ENCODE measurements at regions not wholly inside any gene's neighbourhood (a gene's known extent, or its start where the extent isn't known, plus 50 kb on each side); places are given as distances from the start of the nearest gene placed in this dataset.

DNA sequence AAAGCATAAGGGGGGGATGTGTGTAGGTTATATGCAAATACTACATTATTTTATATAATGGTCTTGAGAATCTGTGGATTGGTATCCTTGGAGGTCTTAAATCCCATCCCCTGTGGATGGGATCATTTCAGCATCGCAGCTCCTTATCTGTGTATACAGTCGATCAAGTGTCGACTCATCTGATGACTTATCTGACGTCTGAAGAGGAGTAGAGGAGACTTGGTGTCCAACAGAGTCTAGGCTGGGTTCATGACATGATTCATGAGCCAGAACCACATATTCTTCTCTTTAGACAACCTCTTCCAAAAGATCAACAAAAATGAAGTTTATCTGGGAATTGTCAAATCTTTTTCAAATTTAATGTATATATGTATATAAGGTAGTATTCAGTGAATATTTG is 220.7 kb downstream of the NR2F2 start:
- DNase-seq (ENCODE audit: low read depth, low spot score): no peak
- in situ Hi-C loops (cut with HindIII; ENCODE audit: low pct_unique_long_range_greater_than_20kb, low sequenced_read_pairs): no loop called here

- in situ Hi-C loops (cut with HindIII; ENCODE audit: low pct_unique_long_range_greater_than_20kb, low sequenced_read_pairs): no loop called here
These were observed 221.2 kb downstream of the NR2F2 start for GRCh38 chr15:96551722-96552121.

GRCh38 chr15:96553006-96553405 is 222.5 kb downstream of the NR2F2 start:
- no peak for DNase-seq (ENCODE audit: low read depth, low spot score)
- in situ Hi-C loops (cut with HindIII; ENCODE audit: low pct_unique_long_range_greater_than_20kb, low sequenced_read_pairs): no loop called here

More at GRCh38 chr15:96551722-96552121, 221.2 kb downstream of the NR2F2 start:
- no peak for DNase-seq (ENCODE audit: low read depth, low spot score)

DNA sequence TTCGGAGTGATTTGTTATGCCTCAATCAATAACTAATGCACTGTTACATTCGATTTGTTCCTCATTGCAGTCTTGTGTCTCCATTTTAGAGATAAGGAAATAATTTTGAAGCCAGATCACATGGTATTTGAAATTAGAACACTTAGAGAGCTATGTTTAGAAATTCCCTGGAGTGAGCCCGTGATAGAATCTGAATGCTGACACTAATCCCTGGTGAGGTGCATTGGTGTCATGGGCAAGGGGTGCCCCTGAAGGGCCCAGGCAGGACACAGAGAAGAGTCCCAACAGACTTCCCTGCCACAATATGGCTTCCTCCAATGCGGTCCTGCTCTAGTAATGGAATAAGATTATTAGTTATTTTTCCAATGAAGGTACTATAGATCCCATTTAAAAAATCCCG is 223.0 kb downstream of the NR2F2 start:
- in situ Hi-C loops (cut with HindIII; ENCODE audit: low pct_unique_long_range_greater_than_20kb, low sequenced_read_pairs): no loop called here
- no peak for DNase-seq (ENCODE audit: low read depth, low spot score)

- no peak for DNase-seq (ENCODE audit: low read depth, low spot score)
- in situ Hi-C loops (cut with HindIII; ENCODE audit: low pct_unique_long_range_greater_than_20kb, low sequenced_read_pairs): no loop called here
These were observed 223.4 kb downstream of the NR2F2 start for GRCh38 chr15:96553931-96554330.

- DNase-seq (ENCODE audit: low read depth, low spot score): no peak
- in situ Hi-C loops (cut with HindIII; ENCODE audit: low pct_unique_long_range_greater_than_20kb, low sequenced_read_pairs): no loop called here
These were observed 224.0 kb downstream of the NR2F2 start for GRCh38 chr15:96554541-96554940.

DNA sequence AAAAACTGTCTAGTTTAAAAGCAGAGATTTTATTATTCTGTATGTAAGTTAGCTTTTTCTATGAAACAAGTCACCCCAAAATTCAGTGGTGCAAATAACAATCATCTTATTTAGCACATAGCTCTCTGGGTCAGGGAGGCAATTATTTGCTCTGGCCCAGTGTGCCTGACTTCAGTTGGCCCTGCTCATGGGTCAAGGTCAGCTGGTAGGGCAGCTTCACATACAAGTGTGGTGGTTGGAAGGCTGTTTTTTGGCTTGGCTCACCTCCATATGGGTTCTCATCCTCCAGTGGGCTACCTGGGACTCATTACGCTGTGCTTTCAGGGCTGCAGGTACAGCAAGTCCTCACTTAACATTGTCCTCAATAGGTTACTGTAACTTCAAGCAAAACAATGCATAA is 228.6 kb downstream of the NR2F2 start:
- in situ Hi-C loops (cut with HindIII; ENCODE audit: low pct_unique_long_range_greater_than_20kb, low sequenced_read_pairs): no loop called here
- no peak for DNase-seq (ENCODE audit: low read depth, low spot score)

DNA sequence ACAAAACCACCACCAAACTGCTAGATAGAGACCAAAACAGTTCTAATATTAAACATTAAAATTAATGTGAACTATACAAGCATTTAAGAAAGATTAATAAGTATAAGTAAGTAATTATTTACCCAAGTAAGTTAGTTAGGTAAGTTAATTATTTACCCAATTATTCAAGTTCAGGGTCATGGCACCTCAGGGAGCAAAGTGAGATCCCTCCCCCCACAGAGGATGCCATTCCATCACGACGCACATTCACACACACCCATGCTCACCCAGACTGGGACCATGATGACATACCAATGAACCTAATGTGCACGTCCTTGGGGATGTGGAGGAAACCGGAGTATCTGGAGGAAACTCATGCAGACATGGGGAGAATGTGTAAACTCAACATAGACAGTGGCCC is 229.1 kb downstream of the NR2F2 start:
- in situ Hi-C loops (cut with HindIII; ENCODE audit: low pct_unique_long_range_greater_than_20kb, low sequenced_read_pairs): no loop called here

DNA sequence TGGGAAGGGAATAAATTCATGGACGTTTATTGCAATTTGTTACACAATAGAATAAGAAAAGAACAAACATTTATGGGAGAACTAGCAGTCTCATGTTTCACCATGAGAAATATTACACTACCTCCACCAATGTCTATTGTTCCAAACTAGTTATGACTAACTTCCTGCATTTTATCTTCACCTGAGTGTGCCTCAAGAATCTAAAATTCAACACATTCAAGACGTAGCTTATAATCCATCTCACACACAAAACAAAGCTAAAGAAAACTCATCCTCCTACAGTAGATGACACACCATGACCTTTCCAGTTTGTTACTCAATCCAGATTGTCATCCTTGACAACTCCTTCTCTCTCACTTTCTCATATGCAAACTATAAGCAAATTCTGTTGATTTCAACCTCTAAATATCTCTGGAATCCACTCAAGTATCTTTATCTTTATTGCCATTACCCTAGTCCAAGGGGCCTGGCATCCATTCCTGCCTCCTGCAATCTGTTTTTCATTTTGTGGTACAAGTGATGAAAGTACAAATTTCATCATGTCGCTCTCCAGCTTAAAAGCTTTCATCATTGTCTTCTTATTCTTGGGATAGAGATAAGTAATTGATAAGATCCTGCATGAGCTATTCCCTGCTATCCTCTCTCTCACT is 229.9 kb downstream of the NR2F2 start:
- in situ Hi-C loops (cut with HindIII; ENCODE audit: low pct_unique_long_range_greater_than_20kb, low sequenced_read_pairs): no loop called here
- no peak for DNase-seq (ENCODE audit: low read depth, low spot score)

More for the DNA sequence above, 229.1 kb downstream of the NR2F2 start:
- no peak for DNase-seq (ENCODE audit: low read depth, low spot score)

DNA sequence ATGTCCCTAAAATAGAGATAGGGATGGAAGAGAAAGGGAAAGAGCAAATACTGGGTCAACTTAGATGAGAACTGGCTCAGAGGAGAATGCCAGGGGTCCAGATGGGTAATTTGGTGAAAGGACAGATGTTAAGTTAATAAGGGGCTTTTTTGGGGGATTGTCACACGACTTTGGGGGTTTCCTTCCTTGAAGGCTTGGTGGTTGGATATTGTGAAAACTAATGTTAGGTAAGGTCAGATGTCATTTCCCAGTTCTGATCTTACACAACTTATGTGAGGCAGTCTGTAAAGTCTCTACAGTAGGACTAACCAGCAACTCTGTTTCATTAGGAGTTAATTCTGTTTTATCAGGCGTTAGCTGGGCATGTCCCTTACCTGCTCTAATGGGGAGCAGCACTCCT is 231.1 kb downstream of the NR2F2 start:
- DNase-seq (ENCODE audit: low read depth, low spot score): no peak
- in situ Hi-C loops (cut with HindIII; ENCODE audit: low pct_unique_long_range_greater_than_20kb, low sequenced_read_pairs): no loop called here

- in situ Hi-C loops (cut with HindIII; ENCODE audit: low pct_unique_long_range_greater_than_20kb, low sequenced_read_pairs): no loop called here
- no peak for DNase-seq (ENCODE audit: low read depth, low spot score)
These were observed 234.0 kb downstream of the NR2F2 start for GRCh38 chr15:96564546-96564945.

DNA sequence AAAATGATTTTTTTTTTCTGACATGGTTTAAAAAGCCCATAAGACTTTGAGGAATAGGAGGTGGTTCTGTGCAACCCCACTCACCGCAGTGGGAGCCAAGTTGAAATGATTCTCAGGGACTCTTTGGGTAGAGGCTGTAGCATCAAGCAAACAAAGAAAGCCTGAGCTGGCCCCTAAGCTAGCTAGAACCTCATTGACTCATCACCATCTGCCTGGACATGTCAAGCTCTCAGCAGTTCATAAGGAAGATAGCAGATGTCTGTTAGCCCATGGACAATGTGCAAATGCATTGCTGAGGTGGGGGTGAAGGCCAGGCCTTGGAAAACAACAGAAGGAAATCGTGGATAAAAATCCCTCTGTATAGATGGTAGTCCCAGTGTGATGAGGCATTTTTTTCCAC is 234.8 kb downstream of the NR2F2 start:
- in situ Hi-C loops (cut with HindIII; ENCODE audit: low pct_unique_long_range_greater_than_20kb, low sequenced_read_pairs): no loop called here
- DNase-seq (ENCODE audit: low read depth, low spot score): no peak

DNA sequence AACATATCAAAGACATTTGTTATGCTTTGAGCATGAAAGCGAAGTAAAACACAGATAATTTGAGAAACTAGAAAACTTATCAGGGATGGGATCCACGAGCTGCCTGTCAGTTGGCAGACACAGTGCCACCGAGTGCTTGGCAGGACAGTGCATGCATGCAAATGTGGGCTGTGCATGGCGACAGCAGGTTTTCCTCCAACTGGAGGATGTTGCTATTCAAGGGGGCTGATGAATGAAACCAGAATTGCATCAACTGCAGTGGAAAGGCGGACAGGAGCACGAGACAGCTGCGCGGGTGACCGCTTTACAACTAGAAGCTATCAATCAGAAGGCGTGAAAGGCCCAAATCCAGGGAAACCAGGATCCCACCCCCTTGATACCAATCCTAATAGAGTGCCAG is 244.3 kb downstream of the NR2F2 start:
- DNase-seq (ENCODE audit: low read depth, low spot score): no peak
- in situ Hi-C loops (cut with HindIII; ENCODE audit: low pct_unique_long_range_greater_than_20kb, low sequenced_read_pairs): no loop called here

DNA sequence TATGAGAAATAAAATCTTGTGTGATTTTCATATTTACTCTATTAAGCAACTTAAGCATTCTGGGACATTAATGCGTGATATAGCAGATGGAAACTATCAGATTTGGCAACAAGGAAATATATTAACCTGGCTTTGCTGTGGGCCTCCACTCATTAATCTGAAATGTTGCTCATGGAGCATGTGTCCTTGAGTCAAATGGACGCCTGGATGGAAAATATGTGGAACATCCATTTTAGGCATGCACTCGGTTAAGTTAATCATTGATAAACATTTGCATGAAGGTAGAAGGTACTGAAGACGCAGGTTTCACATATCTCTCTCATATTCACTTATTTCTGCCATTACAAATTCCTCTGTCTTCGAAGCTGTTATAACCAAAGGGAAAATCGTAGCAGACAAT is 246.1 kb downstream of the NR2F2 start:
- in situ Hi-C loops (cut with HindIII; ENCODE audit: low pct_unique_long_range_greater_than_20kb, low sequenced_read_pairs): no loop called here
- no peak for DNase-seq (ENCODE audit: low read depth, low spot score)

DNA sequence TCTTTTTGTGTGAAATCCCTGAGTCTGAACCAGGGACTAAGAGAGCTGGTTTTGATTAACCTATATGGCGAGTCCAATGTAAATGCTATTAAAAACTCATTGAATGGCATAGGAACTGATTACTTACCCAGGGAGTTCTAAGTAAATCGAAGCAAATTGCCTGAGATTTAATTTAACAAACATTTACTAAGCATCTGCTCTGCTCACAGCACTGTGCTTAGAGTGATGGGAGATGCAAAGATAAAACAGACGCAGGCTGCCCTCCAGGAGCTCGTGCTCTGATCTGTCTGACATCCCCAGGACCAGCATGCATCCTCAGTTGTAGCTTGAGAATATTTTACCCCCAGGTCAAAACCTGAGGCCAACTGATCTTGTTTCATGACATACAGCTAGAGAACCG is 247.9 kb downstream of the NR2F2 start:
- in situ Hi-C loops (cut with HindIII; ENCODE audit: low pct_unique_long_range_greater_than_20kb, low sequenced_read_pairs): no loop called here
- DNase-seq (ENCODE audit: low read depth, low spot score): no peak

DNA sequence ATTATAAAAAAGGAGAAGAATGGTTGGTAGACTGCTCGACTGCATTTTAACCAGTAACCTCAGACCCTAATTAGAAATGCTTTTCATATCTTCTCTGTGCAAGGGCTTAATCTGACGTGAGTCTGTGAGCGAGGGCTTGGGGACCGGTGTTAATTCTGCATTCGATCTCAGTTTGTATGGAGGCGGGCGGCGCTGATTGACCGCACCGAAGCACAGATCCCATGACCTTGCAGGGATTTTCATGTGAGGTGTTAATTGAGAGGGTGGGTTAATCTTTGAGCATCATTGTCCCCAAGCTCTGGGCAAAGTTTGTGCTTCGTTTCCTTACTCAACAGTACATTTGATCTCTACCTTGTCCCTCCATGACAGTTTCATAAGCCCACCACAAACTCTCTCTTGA is 250.9 kb downstream of the NR2F2 start:
- in situ Hi-C loops (cut with HindIII; ENCODE audit: low pct_unique_long_range_greater_than_20kb, low sequenced_read_pairs): no loop called here

DNA sequence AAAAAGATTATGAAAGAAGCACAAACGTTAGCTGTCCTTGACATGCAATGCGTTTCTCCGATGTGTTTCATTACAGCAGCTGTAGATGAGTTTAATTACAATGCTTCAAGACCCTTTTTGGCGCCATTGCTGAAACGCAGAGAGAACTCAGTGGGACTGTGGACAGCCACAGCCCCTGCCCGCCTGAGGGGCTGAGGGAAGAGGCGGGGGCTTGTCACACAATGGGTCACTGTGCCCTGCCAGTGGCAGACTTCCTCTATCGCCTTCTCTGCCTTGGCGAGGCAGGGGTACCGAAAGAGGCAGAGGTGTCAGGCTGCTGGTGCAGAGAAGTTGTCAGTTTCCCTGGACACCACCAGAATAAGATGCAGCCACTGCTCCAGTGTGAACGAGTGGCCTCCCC is 252.0 kb downstream of the NR2F2 start:
- DNase-seq (ENCODE audit: low read depth, low spot score): no peak
- in situ Hi-C loops (cut with HindIII; ENCODE audit: low pct_unique_long_range_greater_than_20kb, low sequenced_read_pairs): no loop called here

More for the DNA sequence above, 250.9 kb downstream of the NR2F2 start:
- no peak for DNase-seq (ENCODE audit: low read depth, low spot score)

GRCh38 chr15:96583671-96584070 is 253.2 kb downstream of the NR2F2 start:
- no peak for DNase-seq (ENCODE audit: low read depth, low spot score)
- in situ Hi-C loops (cut with HindIII; ENCODE audit: low pct_unique_long_range_greater_than_20kb, low sequenced_read_pairs): no loop called here

- peak; percentile 22 for DNase-seq (ENCODE audit: low read depth, low spot score)
- in situ Hi-C loops (cut with HindIII; ENCODE audit: low pct_unique_long_range_greater_than_20kb, low sequenced_read_pairs): no loop called here
These were observed 255.2 kb downstream of the NR2F2 start for GRCh38 chr15:96585484-96586386.

All from SK-MEL-5 (cell line).